Breast epithelium (tissue), 3 donors: ENCODE measurements at regions not wholly inside any gene's neighbourhood (a gene's known extent, or its start where the extent isn't known, plus 50 kb on each side); places are given as distances from the start of the nearest gene placed in this dataset.

Experiments used
- POLR2AphosphoS5 ChIP-seq, 3 donors: sonication (generic); formaldehyde crosslinking; IDR thresholded peaks; one replicate each; pipeline ENCODE4 v1.6.1; 2017; ENCODE audit warnings: antibody characterized with exemption in 3 of 3
- TF ChIP-seq, protein P1 (sequence below), 3 donors: fragments of 450-650 bp; IDR thresholded peaks; one replicate each; pipeline ENCODE4 v1.5.1; 2016 to 2017; ENCODE audit warnings: antibody characterized with exemption in 3 of 3, mild to moderate bottlenecking in 3 of 3, moderate library complexity in 3 of 3

DNA sequence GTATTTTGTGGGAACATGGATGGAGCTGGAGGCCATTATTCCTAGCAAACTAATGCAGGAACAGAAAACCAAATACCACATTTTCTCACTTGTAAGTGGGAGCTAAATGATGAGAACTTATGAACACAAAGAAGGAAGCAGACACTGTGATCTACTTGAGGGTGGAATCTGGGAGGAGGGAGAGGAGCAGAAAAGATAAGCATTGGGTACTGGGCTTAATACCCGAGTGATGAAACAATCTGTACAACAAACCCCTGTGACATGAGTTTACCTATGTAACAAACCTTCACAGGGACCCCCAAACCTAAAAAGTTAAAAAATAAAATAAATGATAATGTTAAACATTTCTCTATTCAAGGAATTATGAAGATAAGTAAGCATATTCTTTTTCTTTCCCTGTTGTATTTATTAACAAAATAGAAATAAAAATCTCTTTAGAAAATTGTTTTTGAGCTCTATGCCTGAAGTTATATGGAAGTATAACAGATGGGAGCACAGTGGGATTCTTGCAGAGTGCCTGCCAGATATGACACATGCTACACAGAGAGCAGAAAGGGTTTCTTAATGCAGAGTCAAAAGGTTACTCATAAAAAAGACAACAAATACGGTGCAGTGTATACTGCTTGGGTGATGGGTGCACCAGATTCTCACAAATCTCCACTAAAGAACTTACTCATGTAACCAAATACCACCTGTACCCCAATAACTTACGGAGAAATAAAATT lies 52.0 kb upstream of the SYNE2 start:
- TF ChIP-seq, protein P1, sequence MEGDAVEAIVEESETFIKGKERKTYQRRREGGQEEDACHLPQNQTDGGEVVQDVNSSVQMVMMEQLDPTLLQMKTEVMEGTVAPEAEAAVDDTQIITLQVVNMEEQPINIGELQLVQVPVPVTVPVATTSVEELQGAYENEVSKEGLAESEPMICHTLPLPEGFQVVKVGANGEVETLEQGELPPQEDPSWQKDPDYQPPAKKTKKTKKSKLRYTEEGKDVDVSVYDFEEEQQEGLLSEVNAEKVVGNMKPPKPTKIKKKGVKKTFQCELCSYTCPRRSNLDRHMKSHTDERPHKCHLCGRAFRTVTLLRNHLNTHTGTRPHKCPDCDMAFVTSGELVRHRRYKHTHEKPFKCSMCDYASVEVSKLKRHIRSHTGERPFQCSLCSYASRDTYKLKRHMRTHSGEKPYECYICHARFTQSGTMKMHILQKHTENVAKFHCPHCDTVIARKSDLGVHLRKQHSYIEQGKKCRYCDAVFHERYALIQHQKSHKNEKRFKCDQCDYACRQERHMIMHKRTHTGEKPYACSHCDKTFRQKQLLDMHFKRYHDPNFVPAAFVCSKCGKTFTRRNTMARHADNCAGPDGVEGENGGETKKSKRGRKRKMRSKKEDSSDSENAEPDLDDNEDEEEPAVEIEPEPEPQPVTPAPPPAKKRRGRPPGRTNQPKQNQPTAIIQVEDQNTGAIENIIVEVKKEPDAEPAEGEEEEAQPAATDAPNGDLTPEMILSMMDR (IDR thresholded peaks at IDR 0.05): no peak
- no peak for TF ChIP-seq POLR2AphosphoS5 (IDR thresholded peaks at IDR 0.05)
